ENCODE measurements at regions not wholly inside any gene's neighbourhood (a gene's known extent, or its start where the extent isn't known, plus 50 kb on each side); places are given as distances from the start of the nearest gene placed in this dataset.

GRCh38 chr3:107256963-107257362, 120.3 kb upstream of the CCDC54 start:
- H3K4me1 ChIP-seq = no peaks in the 10 kb centered on the region
- 0% methylated on average over 1 of the region's 1 CpG for WGBS, 2 donors (ENCODE audit: low coverage in 1 of 2)
- no peaks in the 10 kb centered on the region for H3K36me3 ChIP-seq
- no peak overlapping the region for H3K4me3 ChIP-seq
- intact Hi-C loops (cut with DNase I; ENCODE audit: low total_unique reads) (no loop called here), in situ Hi-C loops (cut with MboI; ENCODE audit: low pct_ligation_motif_present in 1 of 4, low pct_unique_long_range_greater_than_20kb in 1 of 4, low sequenced_read_pairs in 3 of 4) (no loop called here)
- no peak for TF ChIP-seq CTCF (IDR thresholded peaks at IDR 0.05)
- TF ChIP-seq POLR2A (IDR thresholded peaks at IDR 0.05) = no peak
- TF ChIP-seq POLR2AphosphoS5 (IDR thresholded peaks at IDR 0.05) = no peak
- no peak for TF ChIP-seq EP300 (IDR thresholded peaks at IDR 0.05; ENCODE audit: low read depth)
- no peaks in the 10 kb centered on the region for H3K27me3 ChIP-seq
- H3K9me3 ChIP-seq = no peaks in the 10 kb centered on the region
- H3K27ac ChIP-seq = no peak overlapping the region
- no peak for DNase-seq

DNA sequence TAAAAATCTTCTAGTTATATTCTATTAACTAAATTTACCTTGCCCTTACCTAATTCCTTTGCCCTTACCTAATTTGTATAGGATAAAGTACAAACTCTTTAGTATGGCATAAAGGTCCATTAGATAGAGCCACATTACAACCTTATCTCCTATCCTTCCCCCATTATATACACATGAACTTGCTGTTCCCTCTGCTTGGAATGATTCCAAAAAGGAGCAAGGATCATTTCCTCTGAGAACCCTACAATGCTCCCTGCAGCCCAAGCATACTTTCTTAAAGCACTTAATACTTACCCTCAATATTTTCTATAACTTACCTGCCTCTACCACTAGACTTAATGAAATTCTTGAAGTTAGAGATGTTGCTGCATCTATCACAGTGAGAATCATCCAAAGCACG, 118.9 kb upstream of the CCDC54 start:
- intact Hi-C loops (cut with DNase I; ENCODE audit: low total_unique reads) (no loop called here), in situ Hi-C loops (cut with MboI; ENCODE audit: low pct_ligation_motif_present in 1 of 4, low pct_unique_long_range_greater_than_20kb in 1 of 4, low sequenced_read_pairs in 3 of 4) (no loop called here)
- Histone ChIP-seq H3K36me3 (no peaks in the 10 kb centered on the region), H3K27ac (no peak overlapping the region), H3K4me3 (no peak overlapping the region), H3K9me3 (no peaks in the 10 kb centered on the region), H3K27me3 (no peaks in the 10 kb centered on the region), H3K4me1 (no peaks in the 10 kb centered on the region)
- WGBS, 2 donors (ENCODE audit: low coverage in 1 of 2) = 75 to 92% methylated on average over 1 of the region's 1 CpG
- TF ChIP-seq POLR2A (IDR thresholded peaks at IDR 0.05) = no peak
- no peak for TF ChIP-seq POLR2AphosphoS5 (IDR thresholded peaks at IDR 0.05)
- no peak for TF ChIP-seq CTCF (IDR thresholded peaks at IDR 0.05)
- no peak for TF ChIP-seq EP300 (IDR thresholded peaks at IDR 0.05; ENCODE audit: low read depth)
- no peak for DNase-seq

DNA sequence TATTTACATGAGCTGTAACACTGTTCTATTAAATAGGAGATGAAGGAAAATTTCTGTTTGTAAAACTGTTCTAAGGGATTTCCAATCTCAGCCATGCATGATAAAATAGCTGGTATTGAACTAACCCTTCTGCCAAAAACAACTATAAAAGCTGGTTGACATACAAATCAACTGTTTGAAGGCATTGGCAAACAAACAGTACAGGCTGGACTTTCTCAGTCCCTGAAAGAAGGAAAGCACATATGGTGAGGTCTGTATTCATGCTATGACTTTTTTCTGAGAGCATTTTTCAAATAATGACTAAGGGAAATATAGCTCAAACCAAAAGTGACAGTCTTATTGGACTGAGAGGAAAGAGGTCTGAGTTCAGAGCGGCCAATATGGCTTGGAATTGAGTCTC, 117.0 kb upstream of the CCDC54 start:
- Histone ChIP-seq H3K9me3 (no peaks in the 10 kb centered on the region), H3K4me1 (peaks cover 0 to 5% (median 0%) of the 10 kb centered on the region in 4 donors), H3K27ac (no peak overlapping the region), H3K36me3 (no peaks in the 10 kb centered on the region), H3K4me3 (no peak overlapping the region), H3K27me3 (no peaks in the 10 kb centered on the region)
- in situ Hi-C loops (cut with MboI; ENCODE audit: low pct_ligation_motif_present in 1 of 4, low pct_unique_long_range_greater_than_20kb in 1 of 4, low sequenced_read_pairs in 3 of 4) = no loop called here
- intact Hi-C loops (cut with DNase I; ENCODE audit: low total_unique reads) = no loop called here
- no peak for TF ChIP-seq CTCF (IDR thresholded peaks at IDR 0.05)
- TF ChIP-seq POLR2A (IDR thresholded peaks at IDR 0.05) = no peak
- TF ChIP-seq EP300 (IDR thresholded peaks at IDR 0.05; ENCODE audit: low read depth) = no peak
- TF ChIP-seq POLR2AphosphoS5 (IDR thresholded peaks at IDR 0.05) = no peak
- no peak for DNase-seq
- 66 to 80% methylated on average over 1 of the region's 1 CpG for WGBS, 2 donors (ENCODE audit: low coverage in 1 of 2)

DNA sequence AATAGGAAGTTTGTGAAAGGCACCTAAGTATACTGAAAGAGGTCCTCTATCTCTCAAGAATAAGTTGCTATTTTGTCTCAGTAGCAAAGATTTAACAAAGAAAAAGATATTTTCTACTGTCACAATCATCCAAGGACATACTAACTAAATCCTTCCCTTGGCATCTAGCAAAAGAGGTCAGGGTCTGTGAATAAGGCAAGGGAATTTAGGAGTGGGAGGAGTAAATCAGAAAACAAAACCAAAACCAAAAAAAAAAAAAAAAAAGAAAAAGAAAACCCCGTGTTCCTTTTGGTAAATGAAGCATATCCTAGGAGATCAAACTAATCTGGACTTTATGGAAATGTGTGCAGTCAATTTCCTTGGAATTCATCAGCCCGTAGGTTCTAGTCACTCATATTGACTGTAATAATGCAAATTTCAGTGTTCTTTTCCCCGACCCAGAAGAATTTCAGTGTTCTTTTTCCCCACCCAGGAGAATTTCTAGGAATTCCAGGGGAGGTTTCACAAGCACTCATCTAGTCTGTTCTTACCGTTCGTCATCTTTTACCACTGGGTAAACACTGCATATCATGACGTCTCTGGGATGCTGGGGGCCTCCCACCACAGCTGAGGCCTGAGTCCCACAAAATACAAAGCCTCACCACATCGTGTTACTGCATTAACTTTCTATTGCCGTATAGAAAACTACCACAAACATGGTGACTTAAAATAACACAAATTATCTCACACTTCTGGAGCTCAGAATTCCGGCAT, 113.8 kb upstream of the CCDC54 start:
- H3K27ac ChIP-seq = no peak overlapping the region
- intact Hi-C loops (cut with DNase I; ENCODE audit: low total_unique reads) = no loop called here
- peaks cover 0 to 6% (median 0%) of the 10 kb centered on the region in 4 donors for H3K4me1 ChIP-seq
- H3K27me3 ChIP-seq = no peaks in the 10 kb centered on the region
- no peaks in the 10 kb centered on the region for H3K9me3 ChIP-seq
- DNase-seq = no peak
- H3K36me3 ChIP-seq = no peaks in the 10 kb centered on the region
- WGBS, 2 donors (ENCODE audit: low coverage in 1 of 2) = 59 to 60% methylated on average over 5 to 9 of the region's 9 CpGs
- in situ Hi-C loops (cut with MboI; ENCODE audit: low pct_ligation_motif_present in 1 of 4, low pct_unique_long_range_greater_than_20kb in 1 of 4, low sequenced_read_pairs in 3 of 4) = no loop called here
- no peak for TF ChIP-seq POLR2AphosphoS5 (IDR thresholded peaks at IDR 0.05)
- no peak overlapping the region for H3K4me3 ChIP-seq

GRCh38 chr3:107264888-107265287, 112.4 kb upstream of the CCDC54 start:
- Histone ChIP-seq H3K27ac (no peak overlapping the region), H3K36me3 (no peaks in the 10 kb centered on the region), H3K27me3 (no peaks in the 10 kb centered on the region), H3K4me3 (no peak overlapping the region), H3K9me3 (no peaks in the 10 kb centered on the region), H3K4me1 (peaks cover 0 to 6% (median 0%) of the 10 kb centered on the region in 4 donors)
- TF ChIP-seq EP300 (IDR thresholded peaks at IDR 0.05; ENCODE audit: low read depth) = no peak
- TF ChIP-seq POLR2AphosphoS5 (IDR thresholded peaks at IDR 0.05) = no peak
- TF ChIP-seq POLR2A (IDR thresholded peaks at IDR 0.05) = no peak
- no peak for TF ChIP-seq CTCF (IDR thresholded peaks at IDR 0.05)
- in situ Hi-C loops (cut with MboI; ENCODE audit: low pct_ligation_motif_present in 1 of 4, low pct_unique_long_range_greater_than_20kb in 1 of 4, low sequenced_read_pairs in 3 of 4) = no loop called here
- no peak for DNase-seq
- WGBS, 2 donors (ENCODE audit: low coverage in 1 of 2) = 40 to 45% methylated on average over 4 to 6 of the region's 6 CpGs
- intact Hi-C loops (cut with DNase I; ENCODE audit: low total_unique reads) = no loop called here

All from transverse colon (tissue), 4 donors.